Stimulated activated CD8-positive, alpha-beta memory T cell treated with anti-CD3 and anti-CD28 coated beads, Interleukin-4, amount 100 ng/mL, for 24 hours (primary cell): ENCODE measurements at regions not wholly inside any gene's neighbourhood (a gene's known extent, or its start where the extent isn't known, plus 50 kb on each side); places are given as distances from the start of the nearest gene placed in this dataset.

ENCODE experiments used
- DNase-seq: peaks from one replicate; pipeline ENCODE4 v3.0.0-alpha.2; 2020; ENCODE audit warnings: low read depth

DNA sequence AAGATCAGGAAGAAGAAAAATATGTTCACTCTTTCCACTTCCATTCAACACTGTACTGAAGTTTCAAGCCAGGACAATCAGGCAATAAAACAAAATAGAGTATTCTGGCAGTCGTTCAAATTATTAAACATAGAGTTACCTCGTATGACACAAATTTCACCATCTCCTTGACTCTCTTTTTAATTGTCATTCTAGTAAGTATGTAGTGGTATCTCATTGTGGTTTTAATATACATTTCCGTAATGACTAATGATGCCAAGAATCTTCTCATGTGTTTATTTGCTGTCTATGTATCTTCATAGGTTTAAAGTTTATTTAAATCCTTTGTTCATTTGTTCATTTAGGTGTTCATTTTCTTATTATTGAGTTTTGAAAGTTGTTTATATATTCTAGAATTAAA is 352.2 kb downstream of the IDS start:
- no peak for DNase-seq

DNA sequence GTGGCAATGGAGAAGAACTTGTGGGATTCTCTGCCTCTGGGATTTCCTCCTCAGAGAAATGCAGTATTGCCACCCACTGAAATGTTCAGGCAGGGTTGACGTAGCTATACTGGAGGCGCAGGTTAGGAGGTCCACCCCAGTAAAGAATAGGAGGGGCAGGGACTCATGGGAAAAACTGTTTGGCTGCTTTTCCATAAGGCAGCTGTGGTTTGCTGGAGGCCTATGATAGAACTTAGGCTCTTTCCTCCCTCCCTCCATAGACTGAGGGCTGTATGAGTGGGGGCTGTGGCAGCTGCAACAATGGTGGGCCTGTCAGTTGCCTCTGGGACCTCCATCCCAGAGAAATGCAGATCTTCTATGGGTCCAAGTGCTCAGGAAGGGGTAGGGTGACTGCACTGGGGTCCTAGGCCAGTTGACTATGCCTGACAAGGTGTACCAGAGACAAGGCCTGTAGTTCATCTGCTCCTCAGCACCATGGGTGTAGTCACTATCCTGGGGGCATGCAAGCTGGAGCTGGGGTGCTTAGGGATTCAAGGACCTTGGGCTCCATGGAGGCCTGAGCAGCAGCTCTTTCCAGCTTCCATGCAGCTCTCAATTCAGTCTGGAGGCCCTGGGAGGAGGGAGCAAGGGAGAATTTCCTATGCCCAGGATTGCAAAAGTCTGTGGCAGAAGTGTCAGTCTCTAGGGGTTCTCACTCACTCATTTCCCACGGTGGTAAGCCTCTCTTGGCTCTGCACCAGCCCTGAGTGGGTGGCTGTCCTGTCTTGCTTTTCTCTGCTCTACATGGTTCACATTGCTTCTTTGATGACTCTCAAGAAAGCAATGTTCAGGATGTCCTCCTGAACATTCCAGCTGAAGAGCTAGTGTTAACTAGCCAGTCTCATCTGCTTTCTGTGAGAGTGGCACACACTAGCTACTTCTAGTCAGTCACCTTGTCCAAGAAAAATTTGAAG is 353.0 kb downstream of the IDS start:
- no peak for DNase-seq

DNA sequence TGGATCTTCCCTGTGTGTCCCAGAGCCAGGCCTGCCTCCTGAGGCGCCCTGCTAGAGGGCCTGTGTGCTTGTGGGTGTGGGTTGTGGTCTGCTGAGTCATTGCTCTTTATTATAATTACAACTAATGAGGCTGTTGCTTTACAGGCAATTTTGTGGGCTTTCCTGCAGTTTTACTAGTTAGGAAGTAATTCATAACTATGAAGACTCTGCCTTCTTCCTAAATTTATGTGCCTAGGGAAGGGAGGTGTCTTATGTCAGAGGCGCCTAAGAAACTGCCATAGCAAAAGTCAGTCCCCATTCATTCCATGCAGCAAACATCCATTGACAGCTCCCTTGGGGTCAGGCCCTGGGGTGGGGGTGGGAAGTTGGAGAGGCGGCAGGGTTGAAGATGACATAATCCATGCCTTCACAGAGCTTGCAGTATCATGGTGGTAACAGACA is 359.2 kb downstream of the IDS start:
- DNase-seq = no peak

DNA sequence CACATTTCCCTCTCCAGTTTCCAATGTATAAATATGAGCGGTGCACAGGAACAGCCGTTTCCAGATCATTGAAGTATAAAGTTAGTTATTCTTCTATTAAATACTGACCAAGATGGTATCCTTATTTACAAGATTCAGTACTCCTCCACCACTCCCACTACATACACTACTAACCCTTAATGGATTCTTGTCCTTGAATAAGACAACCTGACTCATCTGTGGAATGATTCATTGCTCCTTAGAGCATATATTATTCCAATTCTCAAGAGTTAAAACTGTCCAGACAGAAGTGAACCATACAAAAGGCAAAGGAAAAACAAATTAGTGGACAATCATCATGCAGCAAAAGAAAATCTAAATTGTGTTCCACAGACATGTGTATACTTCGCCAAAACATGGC is 373.3 kb downstream of the IDS start:
- no peak for DNase-seq

DNA sequence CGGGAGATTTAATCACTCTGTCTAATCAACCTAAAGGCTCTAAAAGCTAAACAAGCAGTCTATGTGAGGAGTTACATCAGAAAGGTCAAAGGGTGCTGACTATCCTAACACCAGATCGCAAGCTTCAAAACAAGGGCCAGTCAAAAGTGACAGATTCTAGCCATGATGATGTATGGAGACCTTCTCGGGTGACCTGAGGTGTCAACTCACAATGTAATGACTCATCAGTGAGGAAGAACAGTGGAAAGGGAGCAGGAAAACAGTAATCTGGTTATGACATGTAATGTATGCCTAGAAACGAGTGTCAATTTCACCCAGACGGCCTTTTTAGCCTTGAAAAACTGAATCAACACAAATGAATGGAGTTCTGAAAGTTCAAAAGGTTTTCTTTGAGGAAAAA is 375.3 kb downstream of the IDS start:
- no peak for DNase-seq

DNA sequence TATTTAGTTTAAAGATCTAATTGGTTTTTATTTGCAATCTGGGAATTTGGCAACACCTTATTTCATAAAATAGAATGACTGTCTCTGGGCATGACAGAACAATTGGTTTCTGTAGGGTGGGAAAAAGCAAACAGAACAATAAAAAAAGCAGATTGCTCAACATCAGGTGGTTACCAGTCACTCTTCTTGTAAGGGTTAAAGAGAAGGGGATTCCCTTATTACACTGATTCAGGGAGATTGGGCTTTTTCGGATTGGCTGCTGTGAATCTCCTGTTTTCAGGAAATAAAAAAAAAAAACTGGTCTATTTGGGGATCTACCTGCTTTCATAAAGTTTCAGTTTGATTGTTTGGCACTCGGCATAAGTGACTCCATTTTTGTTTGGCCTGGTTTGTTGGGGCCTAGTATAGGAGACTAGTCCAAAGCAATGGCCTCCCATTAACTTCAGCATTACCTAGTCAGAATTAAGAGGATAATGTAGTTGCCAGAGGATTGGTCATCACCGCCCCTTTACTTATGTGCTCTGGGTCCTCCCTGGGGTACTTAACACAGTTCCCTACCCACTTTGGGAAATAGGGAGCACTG is 380.5 kb downstream of the IDS start:
- no peak for DNase-seq

DNA sequence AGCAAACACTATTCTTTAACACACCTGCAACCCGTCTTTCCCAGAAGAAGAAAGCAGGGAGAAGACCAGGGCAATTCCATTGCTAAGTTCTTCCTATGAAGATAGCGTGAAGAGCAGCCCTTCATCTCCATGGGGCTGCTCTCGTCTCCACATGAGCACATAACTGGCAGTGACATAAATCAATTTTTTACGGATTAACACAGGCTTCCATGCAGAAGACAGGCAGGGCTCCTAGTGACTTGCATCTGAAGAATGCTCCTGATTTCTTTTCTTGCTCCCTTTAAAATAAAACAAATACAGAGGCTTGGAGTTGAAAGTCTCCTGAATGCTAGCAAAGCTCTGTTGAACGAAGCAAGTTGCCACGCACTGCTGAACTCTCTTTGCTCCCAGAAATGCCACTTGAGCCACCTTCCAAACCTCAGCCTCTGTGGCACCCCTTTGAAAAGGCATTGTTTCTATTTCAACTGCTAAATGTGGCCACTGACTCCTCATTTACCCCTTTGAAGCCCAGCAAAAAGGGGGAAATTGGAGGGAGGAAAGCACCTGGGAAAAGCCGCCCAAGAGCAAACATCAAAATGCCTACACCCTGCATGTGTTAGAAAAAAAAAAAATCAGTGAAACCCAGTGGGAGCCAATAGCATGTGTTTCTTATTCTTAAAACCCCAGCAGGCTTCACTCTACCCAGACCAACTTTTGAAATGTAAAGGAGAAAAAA is 383.7 kb downstream of the IDS start:
- no peak for DNase-seq

DNA sequence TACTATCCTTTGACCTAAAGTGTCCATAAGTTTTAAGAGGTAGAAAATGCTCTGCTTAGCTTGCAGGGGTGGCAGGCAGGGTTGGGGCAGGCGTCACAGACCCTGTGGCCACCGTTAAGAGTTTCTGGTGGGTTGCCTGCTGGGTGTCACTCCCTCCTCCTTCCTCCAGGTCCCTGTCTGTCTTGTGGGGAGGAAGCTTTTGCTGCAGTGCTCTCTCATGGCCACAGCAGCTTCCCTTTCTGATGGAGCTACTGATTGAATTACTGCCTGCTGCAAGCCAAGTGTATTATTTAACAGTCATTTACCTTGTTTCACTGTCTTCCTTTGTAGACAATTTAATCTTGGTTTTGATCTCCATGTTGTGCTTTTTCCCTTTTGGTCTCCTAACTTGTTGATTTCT is 384.6 kb downstream of the IDS start:
- DNase-seq = no peak

DNA sequence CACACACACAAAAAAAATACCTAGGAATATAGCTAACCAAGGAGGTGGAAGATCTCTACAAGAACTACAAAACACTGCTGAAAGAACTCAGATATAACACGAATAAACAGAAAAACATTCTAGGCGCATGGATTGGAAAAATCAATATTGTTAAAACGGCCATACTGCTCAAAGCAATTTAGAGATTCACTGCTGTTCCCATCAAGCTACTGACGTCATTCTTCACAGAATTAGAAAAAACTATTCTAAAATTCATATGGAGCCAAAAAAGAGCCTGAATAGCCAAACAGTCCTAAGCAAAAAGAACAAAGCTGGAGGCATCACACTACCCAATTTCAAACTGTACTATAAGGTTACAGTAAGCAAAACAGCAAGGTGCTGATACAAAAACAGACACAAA is 390.2 kb downstream of the IDS start:
- DNase-seq = no peak

DNA sequence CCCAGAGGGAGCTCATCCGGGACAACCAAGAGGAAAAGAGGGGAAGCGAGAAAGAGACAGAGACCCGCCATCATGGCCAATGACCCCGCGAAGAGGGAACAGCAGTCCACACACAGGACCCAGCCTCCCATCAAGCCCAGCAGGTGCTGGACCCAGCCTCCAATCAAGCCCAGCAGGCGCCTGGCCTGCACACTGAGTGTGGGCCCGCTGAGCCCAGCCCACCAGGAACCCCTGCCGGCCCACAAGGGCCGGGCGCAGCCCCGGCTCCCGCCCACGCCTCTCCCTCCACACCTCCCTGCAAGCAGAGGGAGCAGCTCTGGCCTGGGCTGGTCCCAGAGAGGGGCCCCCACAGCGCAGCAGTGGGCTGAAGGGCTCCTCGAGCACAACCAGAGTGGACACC is 391.1 kb downstream of the IDS start:
- DNase-seq = no peak

DNA sequence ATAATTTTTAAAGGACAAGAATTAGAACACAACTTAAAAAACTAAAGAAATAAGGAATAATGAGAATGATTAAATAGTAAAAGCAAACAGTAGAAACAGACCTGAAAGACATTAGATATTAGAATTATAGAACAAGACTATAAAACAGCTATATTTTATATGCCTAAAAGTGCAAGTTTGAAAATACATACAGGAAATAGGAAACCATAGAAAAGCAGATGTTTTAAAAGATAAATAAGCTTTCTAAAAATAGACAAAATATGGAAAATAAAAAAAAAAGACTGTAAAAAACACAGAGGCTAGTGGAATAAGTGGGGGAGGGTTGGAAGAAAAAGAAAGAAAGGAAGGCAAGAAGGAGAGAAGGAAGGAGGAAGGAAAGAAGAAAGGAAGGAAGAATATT is 407.3 kb downstream of the IDS start:
- DNase-seq = no peak

DNA sequence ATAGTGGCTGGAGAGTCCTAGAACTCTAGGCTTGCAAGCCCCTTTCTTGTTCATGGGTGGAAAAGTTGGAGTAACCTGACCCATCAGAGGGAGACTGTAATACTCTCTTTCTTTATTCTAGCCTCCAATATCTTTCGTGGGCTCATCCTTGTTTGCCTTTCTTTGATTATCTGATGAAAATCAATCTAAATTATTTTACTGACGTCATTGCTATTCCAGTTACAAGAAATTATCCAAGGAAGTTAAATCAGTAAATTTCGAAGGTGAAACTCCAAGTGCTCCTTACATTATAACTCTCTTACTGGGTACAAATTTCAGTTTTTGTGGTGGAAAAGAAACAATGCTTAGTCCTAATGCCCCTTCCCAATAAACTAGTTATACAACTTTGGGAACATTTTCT is 412.9 kb downstream of the IDS start:
- no peak for DNase-seq

DNA sequence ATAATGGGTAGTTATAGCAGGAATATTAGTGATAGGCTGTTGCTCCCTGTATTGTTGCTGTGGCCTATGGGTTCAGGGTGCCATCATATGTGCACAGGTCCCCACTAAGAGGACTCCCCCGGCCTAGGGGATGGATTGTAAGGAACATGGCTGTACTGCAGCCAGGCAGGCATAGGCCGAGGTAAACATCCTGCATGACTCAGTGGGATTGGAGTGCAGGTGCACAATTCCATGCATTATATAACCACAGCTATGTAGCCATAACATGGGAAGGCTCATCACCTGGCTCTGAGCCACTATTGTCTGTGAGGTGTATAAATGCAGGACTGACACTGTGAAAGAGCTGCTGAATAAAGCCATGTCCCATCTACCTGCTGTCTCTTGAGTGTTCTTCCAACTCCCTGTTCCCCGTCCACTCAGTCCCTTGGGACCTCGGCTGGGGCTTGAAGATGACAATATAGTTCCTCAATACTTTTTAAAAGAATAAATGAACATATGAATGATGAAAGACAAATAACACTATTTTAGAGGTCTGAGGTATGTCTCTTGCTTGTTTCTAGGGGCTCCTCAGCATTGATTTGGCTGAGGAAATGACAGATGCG is 425.2 kb downstream of the IDS start:
- DNase-seq = no peak

DNA sequence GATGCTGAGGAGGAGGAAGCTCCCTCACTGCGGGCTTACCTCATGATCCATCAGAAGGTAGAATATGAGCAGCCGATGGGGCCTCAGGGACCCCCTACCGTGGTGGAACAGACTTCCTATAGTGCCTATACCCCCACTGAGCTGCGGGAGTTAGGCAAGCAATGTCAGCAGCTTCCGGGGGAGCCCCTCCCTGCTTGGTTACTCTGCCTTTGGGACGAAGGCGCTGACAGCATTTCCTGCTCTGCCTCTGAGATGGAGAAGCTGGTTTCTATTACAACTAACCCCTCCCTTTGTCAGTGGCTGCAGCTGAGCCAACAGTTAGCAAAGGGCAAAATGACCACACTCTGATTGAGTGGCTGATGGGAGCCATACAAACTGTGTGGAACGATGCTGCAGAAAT is 430.7 kb downstream of the IDS start:
- no peak for DNase-seq

DNA sequence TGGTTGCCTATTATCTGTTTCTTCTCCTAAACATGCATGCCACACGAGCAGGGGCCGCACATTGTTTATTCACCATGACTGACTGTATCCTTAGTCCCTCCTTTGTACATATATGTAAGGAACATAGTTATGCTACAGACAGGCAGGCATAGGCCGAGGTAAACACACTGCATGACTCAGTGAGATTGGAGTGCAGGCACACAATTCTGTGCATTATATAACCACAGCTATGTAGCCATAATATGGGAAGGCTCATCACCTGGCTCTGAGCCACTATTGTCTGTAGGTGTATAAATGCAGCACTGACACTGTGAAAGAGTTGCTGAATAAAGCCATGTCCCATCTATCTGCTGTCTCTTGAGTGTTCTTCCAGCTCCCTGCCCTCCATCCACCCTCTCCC is 431.6 kb downstream of the IDS start:
- no peak for DNase-seq

DNA sequence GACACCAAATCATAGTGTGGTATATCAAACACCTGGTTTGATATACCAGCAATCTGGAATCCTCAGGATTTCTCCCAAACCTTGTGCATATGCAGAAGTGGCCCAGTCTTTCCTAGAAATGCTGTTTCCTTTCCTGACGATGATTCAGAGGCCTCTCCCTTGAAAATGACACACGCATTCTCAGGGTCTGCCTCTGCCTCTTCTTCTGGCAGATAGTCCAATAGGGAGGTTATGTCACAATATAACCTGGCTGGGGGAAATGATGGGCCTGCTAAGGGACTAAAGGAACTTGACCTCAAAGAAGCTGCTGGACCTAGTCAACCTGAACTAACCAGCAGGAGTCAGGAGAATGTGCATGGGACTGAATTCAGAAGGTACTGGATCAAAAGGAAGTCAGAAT is 435.2 kb downstream of the IDS start:
- DNase-seq = no peak

DNA sequence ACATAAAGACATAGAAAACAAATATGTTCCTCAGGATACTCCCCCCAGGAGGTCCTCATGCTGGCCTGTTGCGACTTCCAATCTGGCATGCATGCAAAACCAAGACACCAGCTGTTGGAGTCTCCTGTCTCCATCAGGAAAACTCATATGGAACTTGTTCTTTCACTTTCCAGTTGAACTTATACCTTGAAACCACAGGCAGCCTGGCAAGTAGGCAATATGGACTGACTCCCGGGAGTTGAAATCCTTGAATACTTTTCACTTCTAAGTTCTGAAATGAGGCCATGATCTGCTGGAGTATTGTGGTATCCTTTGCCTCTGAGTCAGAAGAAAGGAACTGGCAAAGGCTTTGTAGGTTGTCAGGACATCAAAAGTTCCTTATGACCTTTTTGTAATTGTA is 444.2 kb downstream of the IDS start:
- DNase-seq = no peak
